ENCODE measurements at regions not wholly inside any gene's neighbourhood (a gene's known extent, or its start where the extent isn't known, plus 50 kb on each side); places are given as distances from the start of the nearest gene placed in this dataset.

DNA sequence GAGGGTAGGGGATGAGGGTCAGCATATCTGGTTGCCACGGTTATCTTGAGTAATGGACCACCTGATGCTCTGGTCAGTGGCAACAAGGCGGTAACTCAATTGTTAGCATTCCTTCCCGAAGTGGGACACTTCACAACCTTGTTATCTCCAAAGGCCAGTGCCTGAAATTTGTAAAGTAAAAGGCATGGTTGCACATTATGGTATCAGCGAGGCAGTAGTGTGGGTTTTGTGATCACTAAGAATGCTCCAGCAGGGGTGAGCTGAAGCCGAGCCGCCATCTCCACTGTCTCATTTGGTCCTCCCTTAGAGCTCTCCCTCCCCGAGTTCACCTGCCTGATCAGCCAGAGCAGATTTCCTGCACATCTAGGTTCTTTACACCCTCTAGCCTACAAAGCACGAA lies 50.5 kb upstream of the LGALSL start:
- no peak for TF ChIP-seq POLR2A (IDR thresholded peaks at IDR 0.05)
- TF ChIP-seq, protein P1, sequence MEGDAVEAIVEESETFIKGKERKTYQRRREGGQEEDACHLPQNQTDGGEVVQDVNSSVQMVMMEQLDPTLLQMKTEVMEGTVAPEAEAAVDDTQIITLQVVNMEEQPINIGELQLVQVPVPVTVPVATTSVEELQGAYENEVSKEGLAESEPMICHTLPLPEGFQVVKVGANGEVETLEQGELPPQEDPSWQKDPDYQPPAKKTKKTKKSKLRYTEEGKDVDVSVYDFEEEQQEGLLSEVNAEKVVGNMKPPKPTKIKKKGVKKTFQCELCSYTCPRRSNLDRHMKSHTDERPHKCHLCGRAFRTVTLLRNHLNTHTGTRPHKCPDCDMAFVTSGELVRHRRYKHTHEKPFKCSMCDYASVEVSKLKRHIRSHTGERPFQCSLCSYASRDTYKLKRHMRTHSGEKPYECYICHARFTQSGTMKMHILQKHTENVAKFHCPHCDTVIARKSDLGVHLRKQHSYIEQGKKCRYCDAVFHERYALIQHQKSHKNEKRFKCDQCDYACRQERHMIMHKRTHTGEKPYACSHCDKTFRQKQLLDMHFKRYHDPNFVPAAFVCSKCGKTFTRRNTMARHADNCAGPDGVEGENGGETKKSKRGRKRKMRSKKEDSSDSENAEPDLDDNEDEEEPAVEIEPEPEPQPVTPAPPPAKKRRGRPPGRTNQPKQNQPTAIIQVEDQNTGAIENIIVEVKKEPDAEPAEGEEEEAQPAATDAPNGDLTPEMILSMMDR (IDR thresholded peaks at IDR 0.05): no peak
- peaks cover 0 to 60% (median 14%) of the 10 kb centered on the region in 4 donors for H3K4me1 ChIP-seq
- no peaks in the 10 kb centered on the region for H3K36me3 ChIP-seq
- no peak overlapping the region for H3K4me3 ChIP-seq
- H3K27ac ChIP-seq: peak overlapping the region in 3 of 4 donors; percentile 72 to 93 (median 87)
- DNase-seq: no peak
- H3K27me3 ChIP-seq: no peaks in the 10 kb centered on the region
- H3K9me3 ChIP-seq: no peaks in the 10 kb centered on the region

DNA sequence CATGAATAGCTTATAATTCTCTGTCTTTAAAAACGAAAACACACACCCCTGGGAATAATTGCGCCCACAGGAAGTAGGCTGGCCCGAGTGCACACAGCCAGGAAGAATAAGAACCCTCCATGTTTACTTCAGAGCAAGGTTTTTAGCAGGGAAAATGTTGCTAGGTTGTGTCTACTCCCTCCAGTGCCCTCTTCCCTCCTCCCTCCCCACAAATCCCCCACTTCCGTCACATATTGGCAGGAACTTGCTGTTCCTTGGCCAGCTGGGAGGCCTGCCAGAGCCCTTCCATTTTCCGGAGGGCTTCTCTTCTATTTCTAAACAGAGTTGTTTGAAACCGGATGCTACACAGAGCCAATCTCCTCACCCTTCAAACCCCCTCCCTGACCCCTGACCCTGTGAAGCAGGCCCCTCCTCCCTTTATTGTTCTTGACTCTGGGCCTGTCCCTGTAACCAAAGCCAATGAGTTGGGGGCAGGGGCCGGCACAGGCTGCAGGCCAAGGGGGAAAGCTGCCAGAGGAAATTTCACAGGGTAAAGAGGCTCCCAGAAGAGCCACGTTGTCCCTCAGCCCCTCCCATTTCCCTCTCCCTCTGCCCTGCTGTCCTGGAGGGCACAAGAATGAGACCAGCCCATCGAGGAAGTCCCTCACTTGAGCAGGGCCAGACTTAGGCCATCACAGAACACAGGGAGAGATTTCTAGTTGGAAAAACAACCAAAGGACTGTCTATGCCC lies 49.8 kb upstream of the LGALSL start:
- Histone ChIP-seq H3K27ac (peak overlapping the region; percentile 21 to 93 (median 80)), H3K36me3 (no peaks in the 10 kb centered on the region), H3K4me1 (peaks cover 0 to 60% (median 14%) of the 10 kb centered on the region in 4 donors), H3K27me3 (no peaks in the 10 kb centered on the region), H3K4me3 (no peak overlapping the region), H3K9me3 (no peaks in the 10 kb centered on the region)
- TF ChIP-seq POLR2A (IDR thresholded peaks at IDR 0.05): no peak
- TF ChIP-seq, protein P1 (IDR thresholded peaks at IDR 0.05): no peak
- peak; percentile 30 to 77 (median 74) for DNase-seq

Small RNA genes in the stretch of these regions (small RNA-seq; reads per million reads assigned to genes)
- gene AC012368.3 (0 reads per million in 2 donors), gene MIR4433B (0 reads per million in 2 donors)

All from Peyer's patch (tissue), 4 donors.